ENCODE measurements at regions not wholly inside any gene's neighbourhood (a gene's known extent, or its start where the extent isn't known, plus 50 kb on each side); places are given as distances from the start of the nearest gene placed in this dataset.

GRCh38 chr9:96115836-96116235 is 186.1 kb downstream of the HSD17B3 start:
- dilution Hi-C loops (cut with MboI; ENCODE audit: extremely low pct_ligation_motif_present, low sequenced_read_pairs) = no loop called here
- no peak overlapping the region for H3K27ac ChIP-seq (ENCODE audit: insufficient read depth, low read depth, low read length)

More at GRCh38 chr9:96115836-96116235, 186.1 kb downstream of the HSD17B3 start:
- no peaks in the 10 kb centered on the region for H3K79me2 ChIP-seq (ENCODE audit: control insufficient read depth, insufficient read depth, low read length)
- H3K9me1 ChIP-seq (replicated peaks; ENCODE audit: control insufficient read depth, extremely low read depth, insufficient read depth, low read length) = no peaks in the 10 kb centered on the region
- H3K9ac ChIP-seq (replicated peaks; ENCODE audit: extremely low read depth, insufficient read depth, low read length) = no peak overlapping the region
- H4K20me1 ChIP-seq (replicated peaks; ENCODE audit: control insufficient read depth, extremely low read depth, insufficient read depth, low read length) = no peaks in the 10 kb centered on the region
- no TSS peak for BruUV-seq (replicated peaks)
- no peaks in the 10 kb centered on the region for H3K4me1 ChIP-seq (ENCODE audit: control insufficient read depth, extremely low read depth, insufficient read depth, low read length)
- no peaks in the 10 kb centered on the region for H3K9me3 ChIP-seq (replicated peaks; ENCODE audit: control insufficient read depth, insufficient read depth, low read length)
- H3K4me2 ChIP-seq (ENCODE audit: insufficient read depth, low read length) = no peak overlapping the region
- no peak overlapping the region for H2AFZ ChIP-seq (ENCODE audit: low read depth, low read length)
- no peak overlapping the region for H3K4me3 ChIP-seq (replicated peaks in 1 of 3; ENCODE audit: insufficient read depth in 1 of 3, low read depth in 1 of 3, low read length in 3 of 3)
- POLR2A ChIA-PET = no interaction called here
- no peak for TF ChIP-seq EZH2 (IDR thresholded peaks at IDR 0.05; ENCODE audit: borderline replicate concordance, low read depth, low read length, severe bottlenecking)
- TF ChIP-seq FOS (IDR thresholded peaks at IDR 0.05; ENCODE audit: borderline replicate concordance, insufficient read depth, low read length) = no peak
- no peak for TF ChIP-seq POLR2A (IDR thresholded peaks at IDR 0.05; ENCODE audit: low read depth, low read length)
- TF ChIP-seq POLR2AphosphoS5 (IDR thresholded peaks at IDR 0.05; ENCODE audit: insufficient read depth, low read depth, low read length) = no peak
- TF ChIP-seq MAX (IDR thresholded peaks at IDR 0.05; ENCODE audit: insufficient read depth, insufficient read length) = no peak
- no peak for TF ChIP-seq MYC (IDR thresholded peaks at IDR 0.05; ENCODE audit: low read depth, low read length)
- TF ChIP-seq CTCF (IDR thresholded peaks at IDR 0.05; ENCODE audit: extremely low read depth in 1 of 2, insufficient read depth in 1 of 2, low read depth in 1 of 2, low read length in 2 of 2) = no peak
- no peak for TF ChIP-seq GATA2 (IDR thresholded peaks at IDR 0.05; ENCODE audit: insufficient read depth, insufficient read length, low read depth, low read length)
- no peak for TF ChIP-seq JUN (IDR thresholded peaks at IDR 0.05; ENCODE audit: borderline replicate concordance, insufficient read depth, insufficient read length, low read depth)
- H3K36me3 ChIP-seq (ENCODE audit: control insufficient read depth in 2 of 2, extremely low read depth in 1 of 2, insufficient read depth in 2 of 2, low read length in 2 of 2) = no peaks in the 10 kb centered on the region
- FAIRE-seq (no peak), DNase-seq (ENCODE audit: low read depth, low spot score) (no peak)
- CTCF ChIA-PET = interaction anchor here (1.1 kb wide), 1 partner anchor 14 kb away, joined by 4 read pairs; no protein-coding TSS in a partner anchor
- intact Hi-C loops (cut with micrococcal nuclease) = no loop called here
- peaks cover 0 to 6% of the 10 kb centered on the region in 2 experiments for H3K27me3 ChIP-seq (ENCODE audit: control insufficient read depth in 2 of 2, insufficient read depth in 2 of 2, low read length in 2 of 2)

All from endothelial cell of umbilical vein (primary cell).